Astrocyte (in vitro differentiated cells and primary cell): ENCODE measurements at regions not wholly inside any gene's neighbourhood (a gene's known extent, or its start where the extent isn't known, plus 50 kb on each side); places are given as distances from the start of the nearest gene placed in this dataset.

ENCODE experiments used
- CTCF ChIP-seq: IDR thresholded peaks from 2 replicates; pipeline ENCODE4 v1.5.1; 2011; ENCODE audit warnings: low read depth, mild to moderate bottlenecking, inconsistent platforms, low read length, moderate library complexity; ENCODE audit not compliant: insufficient read depth
- EZH2 ChIP-seq: IDR thresholded peaks from 2 replicates; pipeline ENCODE4 v1.6.1; 2012; ENCODE audit warnings: mild to moderate bottlenecking, low read length, inconsistent platforms; ENCODE audit not compliant: insufficient read depth

GRCh38 chr17:77640916-77641605, 317.4 kb upstream of the TNRC6C start:
- TF ChIP-seq CTCF (no peak), EZH2 (no peak)
